ENCODE measurements at regions not wholly inside any gene's neighbourhood (a gene's known extent, or its start where the extent isn't known, plus 50 kb on each side); places are given as distances from the start of the nearest gene placed in this dataset.

DNA sequence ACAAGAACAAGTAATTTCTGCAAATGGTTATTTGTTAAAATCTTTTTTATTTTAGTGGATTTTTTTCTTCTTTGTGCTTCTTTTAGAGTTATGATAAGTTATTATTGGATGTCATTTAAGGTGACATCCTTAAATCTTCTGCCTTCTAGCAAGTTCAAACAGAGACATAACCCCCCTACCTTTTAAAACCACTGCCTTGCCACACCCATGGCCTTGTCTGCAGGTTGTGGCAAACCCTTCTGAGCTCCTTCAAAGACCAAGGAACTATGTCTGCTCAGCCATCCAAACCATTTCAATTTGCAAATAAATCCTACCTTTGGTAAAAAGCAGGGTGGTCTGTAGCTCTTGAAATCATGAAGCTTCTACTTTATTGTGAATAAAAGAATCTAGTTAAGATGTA is 241.6 kb downstream of the FAM76B start:
- ATAC-seq (no peak), DNase-seq (ENCODE audit: low read depth, low spot score) (no peak)
- Histone ChIP-seq H3K36me3 (ENCODE audit: control insufficient read depth, insufficient read depth, low read length) (no peaks in the 10 kb centered on the region), H3K27ac (ENCODE audit: low read length) (no peak overlapping the region), H3K4me1 (ENCODE audit: control insufficient read depth, insufficient read depth, low read length) (no peaks in the 10 kb centered on the region), H3K9me3 (ENCODE audit: control insufficient read depth, insufficient read depth, low read depth, low read length) (no peaks in the 10 kb centered on the region), H3K27me3 (ENCODE audit: control insufficient read depth, insufficient read depth, low read length) (no peaks in the 10 kb centered on the region), H3K4me3 (ENCODE audit: low read depth in 2 of 2, low read length in 2 of 2) (no peak overlapping the region)
- ChIA-PET POLR2A (no interaction called here), CTCF (no interaction called here)
- no peak for TF ChIP-seq POLR2AphosphoS5 (IDR thresholded peaks at IDR 0.05; ENCODE audit: low read depth, low read length)
- no peak for TF ChIP-seq SIN3A (IDR thresholded peaks at IDR 0.05; ENCODE audit: borderline replicate concordance, insufficient read depth, low read depth, low read length)
- TF ChIP-seq, protein P1, sequence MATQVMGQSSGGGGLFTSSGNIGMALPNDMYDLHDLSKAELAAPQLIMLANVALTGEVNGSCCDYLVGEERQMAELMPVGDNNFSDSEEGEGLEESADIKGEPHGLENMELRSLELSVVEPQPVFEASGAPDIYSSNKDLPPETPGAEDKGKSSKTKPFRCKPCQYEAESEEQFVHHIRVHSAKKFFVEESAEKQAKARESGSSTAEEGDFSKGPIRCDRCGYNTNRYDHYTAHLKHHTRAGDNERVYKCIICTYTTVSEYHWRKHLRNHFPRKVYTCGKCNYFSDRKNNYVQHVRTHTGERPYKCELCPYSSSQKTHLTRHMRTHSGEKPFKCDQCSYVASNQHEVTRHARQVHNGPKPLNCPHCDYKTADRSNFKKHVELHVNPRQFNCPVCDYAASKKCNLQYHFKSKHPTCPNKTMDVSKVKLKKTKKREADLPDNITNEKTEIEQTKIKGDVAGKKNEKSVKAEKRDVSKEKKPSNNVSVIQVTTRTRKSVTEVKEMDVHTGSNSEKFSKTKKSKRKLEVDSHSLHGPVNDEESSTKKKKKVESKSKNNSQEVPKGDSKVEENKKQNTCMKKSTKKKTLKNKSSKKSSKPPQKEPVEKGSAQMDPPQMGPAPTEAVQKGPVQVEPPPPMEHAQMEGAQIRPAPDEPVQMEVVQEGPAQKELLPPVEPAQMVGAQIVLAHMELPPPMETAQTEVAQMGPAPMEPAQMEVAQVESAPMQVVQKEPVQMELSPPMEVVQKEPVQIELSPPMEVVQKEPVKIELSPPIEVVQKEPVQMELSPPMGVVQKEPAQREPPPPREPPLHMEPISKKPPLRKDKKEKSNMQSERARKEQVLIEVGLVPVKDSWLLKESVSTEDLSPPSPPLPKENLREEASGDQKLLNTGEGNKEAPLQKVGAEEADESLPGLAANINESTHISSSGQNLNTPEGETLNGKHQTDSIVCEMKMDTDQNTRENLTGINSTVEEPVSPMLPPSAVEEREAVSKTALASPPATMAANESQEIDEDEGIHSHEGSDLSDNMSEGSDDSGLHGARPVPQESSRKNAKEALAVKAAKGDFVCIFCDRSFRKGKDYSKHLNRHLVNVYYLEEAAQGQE (IDR thresholded peaks at IDR 0.05; ENCODE audit: insufficient read depth in 1 of 2, low read depth in 2 of 2, low read length in 1 of 2), result no peak
- TF ChIP-seq TCF7L2 (IDR thresholded peaks at IDR 0.05; ENCODE audit: low read depth, low read length), result no peak
- TF ChIP-seq, protein P2, sequence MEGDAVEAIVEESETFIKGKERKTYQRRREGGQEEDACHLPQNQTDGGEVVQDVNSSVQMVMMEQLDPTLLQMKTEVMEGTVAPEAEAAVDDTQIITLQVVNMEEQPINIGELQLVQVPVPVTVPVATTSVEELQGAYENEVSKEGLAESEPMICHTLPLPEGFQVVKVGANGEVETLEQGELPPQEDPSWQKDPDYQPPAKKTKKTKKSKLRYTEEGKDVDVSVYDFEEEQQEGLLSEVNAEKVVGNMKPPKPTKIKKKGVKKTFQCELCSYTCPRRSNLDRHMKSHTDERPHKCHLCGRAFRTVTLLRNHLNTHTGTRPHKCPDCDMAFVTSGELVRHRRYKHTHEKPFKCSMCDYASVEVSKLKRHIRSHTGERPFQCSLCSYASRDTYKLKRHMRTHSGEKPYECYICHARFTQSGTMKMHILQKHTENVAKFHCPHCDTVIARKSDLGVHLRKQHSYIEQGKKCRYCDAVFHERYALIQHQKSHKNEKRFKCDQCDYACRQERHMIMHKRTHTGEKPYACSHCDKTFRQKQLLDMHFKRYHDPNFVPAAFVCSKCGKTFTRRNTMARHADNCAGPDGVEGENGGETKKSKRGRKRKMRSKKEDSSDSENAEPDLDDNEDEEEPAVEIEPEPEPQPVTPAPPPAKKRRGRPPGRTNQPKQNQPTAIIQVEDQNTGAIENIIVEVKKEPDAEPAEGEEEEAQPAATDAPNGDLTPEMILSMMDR (IDR thresholded peaks at IDR 0.05), result no peak
- in situ Hi-C loops (cut with HindIII; ENCODE audit: low pct_unique_long_range_greater_than_20kb, low sequenced_read_pairs), result no loop called here
- intact Hi-C loops (cut with micrococcal nuclease; ENCODE audit: unreplicated experiment), result no loop called here
- no TSS peak for BruUV-seq (replicated peaks)

DNA sequence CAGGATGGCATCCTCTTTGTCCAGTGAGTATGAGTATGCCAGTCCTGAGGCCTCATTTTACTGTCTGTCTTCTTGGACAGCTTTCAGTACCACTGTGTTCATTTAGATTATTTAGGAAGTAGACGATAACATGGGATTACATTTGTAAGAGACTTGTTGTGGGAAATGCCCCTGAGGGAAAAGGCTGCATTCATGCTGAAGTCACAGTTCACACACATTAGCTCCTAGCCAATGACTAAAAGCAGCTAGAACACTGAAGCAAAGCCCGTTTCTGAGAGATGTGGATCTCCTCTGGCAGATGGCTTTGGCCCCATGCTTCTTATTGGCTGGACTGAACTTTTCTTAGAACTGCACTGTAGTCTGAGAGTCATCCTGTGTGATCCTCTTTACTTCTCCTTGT is 242.4 kb downstream of the FAM76B start:
- intact Hi-C loops (cut with micrococcal nuclease; ENCODE audit: unreplicated experiment) (no loop called here), in situ Hi-C loops (cut with HindIII; ENCODE audit: low pct_unique_long_range_greater_than_20kb, low sequenced_read_pairs) (no loop called here)
- Histone ChIP-seq H3K36me3 (ENCODE audit: control insufficient read depth, insufficient read depth, low read length) (no peaks in the 10 kb centered on the region), H3K9me3 (ENCODE audit: control insufficient read depth, insufficient read depth, low read depth, low read length) (no peaks in the 10 kb centered on the region), H3K27ac (ENCODE audit: low read length) (no peak overlapping the region), H3K27me3 (ENCODE audit: control insufficient read depth, insufficient read depth, low read length) (no peaks in the 10 kb centered on the region), H3K4me3 (ENCODE audit: low read depth in 2 of 2, low read length in 2 of 2) (no peak overlapping the region), H3K4me1 (ENCODE audit: control insufficient read depth, insufficient read depth, low read length) (no peaks in the 10 kb centered on the region)
- TF ChIP-seq, protein P2 (IDR thresholded peaks at IDR 0.05), result no peak
- ATAC-seq, result no peak
- DNase-seq (ENCODE audit: low read depth, low spot score), result no peak
- ChIA-PET POLR2A (no interaction called here), CTCF (no interaction called here)
- BruUV-seq (replicated peaks), result no TSS peak

Measured in Panc1 (cell line).